ENCODE measurements at regions not wholly inside any gene's neighbourhood (a gene's known extent, or its start where the extent isn't known, plus 50 kb on each side); places are given as distances from the start of the nearest gene placed in this dataset.

DNA sequence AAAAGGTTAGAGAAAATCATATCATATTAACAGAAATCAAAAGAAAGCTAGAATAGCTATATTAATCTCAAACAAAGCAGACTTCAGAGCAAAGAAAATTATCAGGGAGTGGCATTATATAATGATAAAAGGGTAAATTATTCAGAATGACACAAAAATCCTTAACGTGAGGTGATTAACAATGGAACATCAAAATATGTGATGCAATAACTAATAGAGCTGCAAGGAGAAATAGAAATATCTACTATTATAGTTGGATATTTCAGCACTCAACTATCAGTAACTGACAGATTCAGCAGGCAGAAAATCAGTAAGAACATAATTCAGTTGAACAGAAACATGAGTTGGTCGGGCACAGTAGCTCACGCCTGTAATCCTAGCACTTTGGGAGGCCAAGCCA lies 275.1 kb upstream of the FSIP2 start:
- TF ChIP-seq, protein P1, sequence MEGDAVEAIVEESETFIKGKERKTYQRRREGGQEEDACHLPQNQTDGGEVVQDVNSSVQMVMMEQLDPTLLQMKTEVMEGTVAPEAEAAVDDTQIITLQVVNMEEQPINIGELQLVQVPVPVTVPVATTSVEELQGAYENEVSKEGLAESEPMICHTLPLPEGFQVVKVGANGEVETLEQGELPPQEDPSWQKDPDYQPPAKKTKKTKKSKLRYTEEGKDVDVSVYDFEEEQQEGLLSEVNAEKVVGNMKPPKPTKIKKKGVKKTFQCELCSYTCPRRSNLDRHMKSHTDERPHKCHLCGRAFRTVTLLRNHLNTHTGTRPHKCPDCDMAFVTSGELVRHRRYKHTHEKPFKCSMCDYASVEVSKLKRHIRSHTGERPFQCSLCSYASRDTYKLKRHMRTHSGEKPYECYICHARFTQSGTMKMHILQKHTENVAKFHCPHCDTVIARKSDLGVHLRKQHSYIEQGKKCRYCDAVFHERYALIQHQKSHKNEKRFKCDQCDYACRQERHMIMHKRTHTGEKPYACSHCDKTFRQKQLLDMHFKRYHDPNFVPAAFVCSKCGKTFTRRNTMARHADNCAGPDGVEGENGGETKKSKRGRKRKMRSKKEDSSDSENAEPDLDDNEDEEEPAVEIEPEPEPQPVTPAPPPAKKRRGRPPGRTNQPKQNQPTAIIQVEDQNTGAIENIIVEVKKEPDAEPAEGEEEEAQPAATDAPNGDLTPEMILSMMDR (IDR thresholded peaks at IDR 0.05) = no peak
- no peak for TF ChIP-seq POLR2A (IDR thresholded peaks at IDR 0.05)

Data from prostate gland (tissue), 2 donors.